GM23338 (cell line): ENCODE measurements at regions not wholly inside any gene's neighbourhood (a gene's known extent, or its start where the extent isn't known, plus 50 kb on each side); places are given as distances from the start of the nearest gene placed in this dataset.

ENCODE experiments used
- CREB1 ChIP-seq: fragments of 250-450 bp; sonication (Bioruptor Pico); IDR thresholded peaks from 2 replicates; pipeline ENCODE4 v1.5.0; 2020; ENCODE audit warnings: low read depth, mild to moderate bottlenecking, moderate library complexity
- EZH2 ChIP-seq: fragments of 200-600 bp; sonication (generic); IDR thresholded peaks from one replicate; pipeline ENCODE4 v1.8.0; 2017; ENCODE audit warnings: antibody characterized with exemption, mild to moderate bottlenecking, low read depth; ENCODE audit not compliant: unreplicated experiment
- EZH2phosphoT487 ChIP-seq: fragments of 200-600 bp; sonication (generic); IDR thresholded peaks from one replicate; pipeline ENCODE4 v1.8.1; 2018; ENCODE audit warnings: antibody characterized with exemption; ENCODE audit not compliant: unreplicated experiment
- JUNB ChIP-seq: IDR thresholded peaks from one replicate; pipeline ENCODE4 v1.6.1; 2016; ENCODE audit warnings: antibody characterized with exemption; ENCODE audit not compliant: unreplicated experiment
- POLR2AphosphoS5 ChIP-seq: IDR thresholded peaks from 2 replicates; pipeline ENCODE4 v1.6.1; 2016; ENCODE audit warnings: antibody characterized with exemption, low read depth
- REST ChIP-seq: IDR thresholded peaks from one replicate; pipeline ENCODE4 v1.6.1; 2018; ENCODE audit warnings: antibody characterized with exemption; ENCODE audit not compliant: unreplicated experiment
- STAT1 ChIP-seq: IDR thresholded peaks from one replicate; pipeline ENCODE4 v1.6.1; 2016; ENCODE audit warnings: antibody characterized with exemption; ENCODE audit not compliant: unreplicated experiment
- ZNF331 ChIP-seq: fragments of 250-450 bp; sonication (Bioruptor Pico); IDR thresholded peaks from 2 replicates; pipeline ENCODE4 v1.5.0; 2020; ENCODE audit warnings: low read depth, mild to moderate bottlenecking, moderate library complexity
- TF ChIP-seq, protein P1 (sequence below), 2 experiments: fragments of 200-600 bp in 1 of 2; sonication (generic) in 1 of 2; conservative IDR thresholded peaks; 2 replicates each; pipeline versions ENCODE4 v1.5.1 to v1.6.1; 2016 to 2017; ENCODE audit warnings: antibody characterized with exemption in 2 of 2, low read depth in 2 of 2, mild to moderate bottlenecking in 2 of 2, moderate library complexity in 1 of 2
- TF ChIP-seq, protein P2 (sequence below): IDR thresholded peaks from 2 replicates; pipeline ENCODE4 v1.6.1; 2016; ENCODE audit warnings: antibody characterized with exemption

DNA sequence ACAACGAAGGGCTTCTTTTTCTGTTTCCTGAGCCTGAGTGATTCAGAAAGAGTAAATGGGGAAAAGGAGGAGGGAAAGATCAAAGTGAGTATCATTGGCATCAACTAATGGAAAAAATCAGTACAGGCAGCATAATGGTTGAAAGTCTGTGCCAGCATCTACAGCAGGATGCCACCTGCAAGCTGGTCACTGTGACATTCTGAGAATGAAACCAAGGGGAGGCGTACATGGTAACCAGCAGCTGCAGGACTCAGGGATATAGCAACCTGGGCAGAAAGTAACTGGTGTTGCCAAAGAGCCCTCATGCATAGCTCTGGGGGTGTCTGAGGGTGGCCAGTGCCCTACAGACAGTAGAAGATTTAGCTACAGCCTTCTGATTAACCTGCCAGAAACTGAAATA is 305.9 kb downstream of the BRINP2 start:
- TF ChIP-seq, protein P1, sequence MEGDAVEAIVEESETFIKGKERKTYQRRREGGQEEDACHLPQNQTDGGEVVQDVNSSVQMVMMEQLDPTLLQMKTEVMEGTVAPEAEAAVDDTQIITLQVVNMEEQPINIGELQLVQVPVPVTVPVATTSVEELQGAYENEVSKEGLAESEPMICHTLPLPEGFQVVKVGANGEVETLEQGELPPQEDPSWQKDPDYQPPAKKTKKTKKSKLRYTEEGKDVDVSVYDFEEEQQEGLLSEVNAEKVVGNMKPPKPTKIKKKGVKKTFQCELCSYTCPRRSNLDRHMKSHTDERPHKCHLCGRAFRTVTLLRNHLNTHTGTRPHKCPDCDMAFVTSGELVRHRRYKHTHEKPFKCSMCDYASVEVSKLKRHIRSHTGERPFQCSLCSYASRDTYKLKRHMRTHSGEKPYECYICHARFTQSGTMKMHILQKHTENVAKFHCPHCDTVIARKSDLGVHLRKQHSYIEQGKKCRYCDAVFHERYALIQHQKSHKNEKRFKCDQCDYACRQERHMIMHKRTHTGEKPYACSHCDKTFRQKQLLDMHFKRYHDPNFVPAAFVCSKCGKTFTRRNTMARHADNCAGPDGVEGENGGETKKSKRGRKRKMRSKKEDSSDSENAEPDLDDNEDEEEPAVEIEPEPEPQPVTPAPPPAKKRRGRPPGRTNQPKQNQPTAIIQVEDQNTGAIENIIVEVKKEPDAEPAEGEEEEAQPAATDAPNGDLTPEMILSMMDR (conservative IDR thresholded peaks at IDR 0.05; ENCODE audit: low read depth in 2 of 2) = no peak
- TF ChIP-seq, protein P2, sequence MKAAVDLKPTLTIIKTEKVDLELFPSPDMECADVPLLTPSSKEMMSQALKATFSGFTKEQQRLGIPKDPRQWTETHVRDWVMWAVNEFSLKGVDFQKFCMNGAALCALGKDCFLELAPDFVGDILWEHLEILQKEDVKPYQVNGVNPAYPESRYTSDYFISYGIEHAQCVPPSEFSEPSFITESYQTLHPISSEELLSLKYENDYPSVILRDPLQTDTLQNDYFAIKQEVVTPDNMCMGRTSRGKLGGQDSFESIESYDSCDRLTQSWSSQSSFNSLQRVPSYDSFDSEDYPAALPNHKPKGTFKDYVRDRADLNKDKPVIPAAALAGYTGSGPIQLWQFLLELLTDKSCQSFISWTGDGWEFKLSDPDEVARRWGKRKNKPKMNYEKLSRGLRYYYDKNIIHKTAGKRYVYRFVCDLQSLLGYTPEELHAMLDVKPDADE = no peak
- TF ChIP-seq POLR2AphosphoS5 (no peak), EZH2phosphoT487 (no peak), JUNB (no peak), CREB1 (CRISPR knock-in tag) (no peak), EZH2 (no peak), REST (no peak), ZNF331 (no peak), STAT1 (no peak)
